ENCODE measurements at regions not wholly inside any gene's neighbourhood (a gene's known extent, or its start where the extent isn't known, plus 50 kb on each side); places are given as distances from the start of the nearest gene placed in this dataset.

GRCh38 chr1:58950897-58951296 is 167.1 kb upstream of the JUN start:
- TF ChIP-seq CTCF (IDR thresholded peaks at IDR 0.05), result no peak
- no peak for TF ChIP-seq POLR2A (IDR thresholded peaks at IDR 0.05)
- no peak for TF ChIP-seq EP300 (IDR thresholded peaks at IDR 0.05)

All from tibial nerve (tissue), 4 donors.